ENCODE measurements at regions not wholly inside any gene's neighbourhood (a gene's known extent, or its start where the extent isn't known, plus 50 kb on each side); places are given as distances from the start of the nearest gene placed in this dataset.
"Not testable (repeated sequence)": the region's sequence is repeated elsewhere in the genome, so short reads cannot be mapped to it uniquely, and the experiment has no call there.

GRCh38 chr1:25171013-25171412, 61.3 kb downstream of the SYF2 start:
- not testable (repeated sequence) for H3K4me3 ChIP-seq (ENCODE audit: low read depth, low read length)

- TF ChIP-seq CTCF (IDR thresholded peaks at IDR 0.05; ENCODE audit: low read depth, low read length) = no peak
- H3K4me3 ChIP-seq (ENCODE audit: low read depth, low read length) = no peak overlapping the region
Observed at GRCh38 chr1:25170439-25170838, 61.9 kb downstream of the SYF2 start.

DNA sequence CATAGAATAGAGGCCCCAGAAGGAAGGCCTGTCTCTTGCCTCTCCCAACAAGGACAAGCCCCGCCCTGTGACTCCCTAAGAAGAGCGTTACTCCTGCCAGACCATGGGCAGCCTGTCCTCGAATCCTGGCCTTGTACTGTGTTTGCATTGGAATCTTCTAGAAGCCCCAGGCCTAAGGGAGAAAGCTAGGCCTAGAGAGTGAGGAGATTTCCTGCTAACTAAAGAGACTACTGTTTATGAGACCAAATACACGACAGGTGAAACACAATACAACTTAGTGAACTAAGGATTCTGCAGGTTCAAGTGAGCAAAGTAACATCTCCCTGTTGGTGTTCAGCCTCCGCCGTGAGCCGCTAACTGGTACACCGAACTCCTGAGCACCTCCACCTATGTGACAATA, 62.7 kb downstream of the SYF2 start:
- TF ChIP-seq CTCF (IDR thresholded peaks at IDR 0.05; ENCODE audit: low read depth, low read length) = no peak
- H3K4me3 ChIP-seq (ENCODE audit: low read depth, low read length) = no peak overlapping the region

DNA sequence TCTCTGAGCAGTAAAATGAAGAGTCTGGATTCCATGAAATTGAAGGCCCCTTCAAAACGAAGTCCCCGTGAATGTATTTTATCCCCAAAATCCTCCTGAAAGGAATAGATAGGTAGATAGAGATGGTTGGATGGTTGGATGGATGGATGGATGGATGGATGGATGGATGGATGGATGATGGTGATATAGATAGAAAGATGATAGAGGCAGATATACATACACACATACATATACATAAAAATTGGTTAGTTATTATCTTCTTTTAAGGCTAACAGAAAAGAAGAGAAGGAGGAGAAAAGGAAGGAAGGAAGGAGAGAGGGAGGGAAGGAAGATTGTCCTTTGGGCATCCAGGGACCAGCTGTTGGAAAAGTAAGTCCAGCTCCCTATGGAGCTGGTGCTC, 63.1 kb downstream of the SYF2 start:
- no peak overlapping the region for H3K4me3 ChIP-seq (ENCODE audit: low read depth, low read length)
- TF ChIP-seq CTCF (IDR thresholded peaks at IDR 0.05; ENCODE audit: low read depth, low read length) = no peak

DNA sequence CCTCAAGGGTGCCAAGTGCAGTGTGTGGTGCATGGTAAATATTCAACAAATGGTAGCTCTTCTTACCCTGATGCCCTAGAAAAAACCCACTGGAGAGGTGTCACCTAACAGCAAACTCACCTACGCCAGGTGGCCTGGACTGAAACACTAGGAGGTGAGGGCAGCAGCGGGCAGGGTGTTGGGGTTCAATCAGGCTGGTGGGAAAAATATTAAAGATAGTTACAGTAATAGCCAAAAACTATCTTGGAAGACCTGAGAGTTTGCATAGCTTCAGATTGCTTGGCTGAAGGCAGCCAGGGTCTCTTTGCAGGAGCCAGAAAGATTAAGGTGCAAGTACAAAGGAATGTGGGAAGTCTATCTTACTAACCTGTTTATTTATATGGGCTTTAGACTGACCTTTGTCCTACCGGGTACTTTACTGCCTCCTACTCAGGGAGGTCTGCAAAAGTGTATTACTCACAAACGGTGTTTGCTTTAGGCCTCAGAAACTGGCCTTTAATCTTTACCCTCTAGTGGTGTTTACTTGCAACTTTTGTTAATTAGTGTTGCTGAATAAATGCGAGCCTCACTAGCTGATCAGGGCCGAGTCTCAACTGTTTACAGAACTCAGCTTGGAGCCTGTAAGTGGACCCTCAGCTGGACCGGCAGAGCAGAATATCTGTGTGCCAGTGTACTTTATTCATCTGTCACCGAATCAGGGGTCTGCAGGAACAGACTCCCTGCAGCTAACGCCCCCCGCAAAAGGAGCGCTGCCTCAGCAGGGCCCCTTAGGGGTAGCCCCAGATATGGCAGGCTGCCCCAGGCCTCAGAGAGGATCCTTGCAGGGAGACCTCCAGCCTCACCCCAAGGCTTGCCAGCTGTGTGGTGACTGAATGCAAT, 63.9 kb downstream of the SYF2 start:
- no peak for TF ChIP-seq CTCF (IDR thresholded peaks at IDR 0.05; ENCODE audit: low read depth, low read length)
- H3K4me3 ChIP-seq (ENCODE audit: low read depth, low read length) = no peak overlapping the region

- TF ChIP-seq CTCF (IDR thresholded peaks at IDR 0.05; ENCODE audit: low read depth, low read length) = no peak
- no peak overlapping the region for H3K4me3 ChIP-seq (ENCODE audit: low read depth, low read length)
Observed at GRCh38 chr1:25167269-25168192, 64.8 kb downstream of the SYF2 start.

- H3K4me3 ChIP-seq (ENCODE audit: low read depth, low read length) = no peak overlapping the region
- no peak for TF ChIP-seq CTCF (IDR thresholded peaks at IDR 0.05; ENCODE audit: low read depth, low read length)
Observed at GRCh38 chr1:25166847-25167246, 65.5 kb downstream of the SYF2 start.

Measured in WI38 (cell line).